DOHH2 (cell line): ENCODE measurements at regions not wholly inside any gene's neighbourhood (a gene's known extent, or its start where the extent isn't known, plus 50 kb on each side); places are given as distances from the start of the nearest gene placed in this dataset.

ENCODE experiments used
- H3F3A ChIP-seq: fragments of 200-600 bp; sonication (generic), shearing (Covaris generic); 2 replicates; pipeline ENCODE4 v1.6.0; 2016; ENCODE audit warnings: antibody characterized with exemption, mild to moderate bottlenecking; ENCODE audit not compliant: control insufficient read depth, insufficient read depth
- H3K27ac ChIP-seq: fragments of 200-600 bp; sonication (generic); 2 replicates; pipeline ENCODE4 v1.5.1; 2014; ENCODE audit warnings: low read depth, mild to moderate bottlenecking, low read length, moderate library complexity
- H3K27me3 ChIP-seq: fragments of 200-600 bp; sonication (generic); 2 replicates; pipeline ENCODE4 v1.6.1; 2014; ENCODE audit warnings: mild to moderate bottlenecking, low read length, mixed read lengths; ENCODE audit not compliant: control insufficient read depth
- H3K36me3 ChIP-seq: fragments of 200-600 bp; sonication (generic); 2 replicates; pipeline ENCODE4 v1.6.1; 2014; ENCODE audit warnings: mild to moderate bottlenecking, low read length, moderate library complexity, mixed read lengths; ENCODE audit not compliant: control insufficient read depth
- H3K4me1 ChIP-seq: fragments of 200-600 bp; sonication (generic); 2 replicates; pipeline ENCODE4 v1.6.1; 2014; ENCODE audit warnings: mild to moderate bottlenecking, low read length, mixed read lengths; ENCODE audit not compliant: control insufficient read depth
- H3K4me2 ChIP-seq: fragments of 200-600 bp; sonication (generic); 2 replicates; pipeline ENCODE4 v1.6.0; 2014; ENCODE audit warnings: mild to moderate bottlenecking, low read length, moderate library complexity
- H3K4me3 ChIP-seq: fragments of 200-600 bp; sonication (generic); 2 replicates; pipeline ENCODE4 v1.5.1; 2014; ENCODE audit warnings: mild to moderate bottlenecking, low read length, mixed read lengths
- H3K79me2 ChIP-seq: fragments of 200-600 bp; sonication (generic); 2 replicates; pipeline ENCODE4 v1.6.1; 2014; ENCODE audit warnings: mild to moderate bottlenecking, low read length, mixed read lengths; ENCODE audit not compliant: control insufficient read depth
- H3K9me2 ChIP-seq: fragments of 200-600 bp; sonication (generic); replicated peaks from 2 replicates; pipeline ENCODE4 v1.6.1; 2014; ENCODE audit warnings: mild to moderate bottlenecking, low read length, mixed read lengths; ENCODE audit not compliant: control insufficient read depth
- H3K9me3 ChIP-seq: fragments of 200-600 bp; sonication (generic); 2 replicates; pipeline ENCODE4 v1.6.1; 2014; ENCODE audit warnings: antibody characterized with exemption, low read length, mixed read lengths; ENCODE audit not compliant: control insufficient read depth, insufficient read depth
- H4K20me1 ChIP-seq: fragments of 200-600 bp; sonication (generic); 2 replicates; pipeline ENCODE4 v1.6.0; 2014; ENCODE audit warnings: low read depth, mild to moderate bottlenecking, antibody characterized with exemption, low read length, moderate library complexity; ENCODE audit not compliant: control insufficient read depth, insufficient read depth
- CTCF ChIP-seq: fragments of 200-600 bp; sonication (generic); IDR thresholded peaks from one replicate; pipeline ENCODE4 v1.5.1; 2014; ENCODE audit warnings: antibody characterized with exemption, mild to moderate bottlenecking, low read depth, low read length; ENCODE audit not compliant: poor library complexity, severe bottlenecking
- EZH2phosphoT487 ChIP-seq: fragments of 200-600 bp; sonication (generic); IDR thresholded peaks from 2 replicates; pipeline ENCODE4 v1.6.1; 2017; ENCODE audit warnings: borderline replicate concordance, mild to moderate bottlenecking, antibody characterized with exemption, low read length, moderate library complexity, mixed read lengths

- Histone ChIP-seq H3K9me2 (no peaks in the 10 kb centered on the region), H3K4me2 (no peak overlapping the region), H3K79me2 (no peaks in the 10 kb centered on the region), H4K20me1 (no peaks in the 10 kb centered on the region), H3K27ac (no peak overlapping the region), H3F3A (no peaks in the 10 kb centered on the region), H3K36me3 (no peaks in the 10 kb centered on the region), H3K4me3 (no peak overlapping the region), H3K9me3 (no peaks in the 10 kb centered on the region), H3K4me1 (no peaks in the 10 kb centered on the region), H3K27me3 (no peaks in the 10 kb centered on the region)
- TF ChIP-seq EZH2phosphoT487 (no peak), CTCF (no peak)
Measured at GRCh38 chr4:92210906-92211305, 92.9 kb upstream of the GRID2 start.

- Histone ChIP-seq H3K9me3 (no peaks in the 10 kb centered on the region), H3K27me3 (no peaks in the 10 kb centered on the region), H3K9me2 (no peaks in the 10 kb centered on the region), H3K36me3 (no peaks in the 10 kb centered on the region), H3K4me3 (no peak overlapping the region), H3K27ac (no peak overlapping the region), H3F3A (no peaks in the 10 kb centered on the region), H3K4me1 (no peaks in the 10 kb centered on the region), H4K20me1 (no peaks in the 10 kb centered on the region), H3K4me2 (no peak overlapping the region), H3K79me2 (no peaks in the 10 kb centered on the region)
- TF ChIP-seq CTCF = no peak
Measured at GRCh38 chr4:92215476-92215875, 88.3 kb upstream of the GRID2 start.

- TF ChIP-seq CTCF (no peak), EZH2phosphoT487 (no peak)
- H3K79me2 ChIP-seq = no peaks in the 10 kb centered on the region
- H3K27ac ChIP-seq = no peak overlapping the region
- H3K4me1 ChIP-seq = no peaks in the 10 kb centered on the region
- no peaks in the 10 kb centered on the region for H3K36me3 ChIP-seq
- no peaks in the 10 kb centered on the region for H3K9me3 ChIP-seq
- no peaks in the 10 kb centered on the region for H3F3A ChIP-seq
- H3K4me3 ChIP-seq = no peak overlapping the region
- H3K27me3 ChIP-seq = no peaks in the 10 kb centered on the region
- H3K4me2 ChIP-seq = no peak overlapping the region
- H4K20me1 ChIP-seq = no peaks in the 10 kb centered on the region
- no peaks in the 10 kb centered on the region for H3K9me2 ChIP-seq
Measured at GRCh38 chr4:92231511-92231910, 72.3 kb upstream of the GRID2 start.

GRCh38 chr4:92232566-92232965 lies 71.2 kb upstream of the GRID2 start:
- Histone ChIP-seq H3K27ac (no peak overlapping the region), H3K9me3 (no peaks in the 10 kb centered on the region)
- no peak for TF ChIP-seq EZH2phosphoT487
- TF ChIP-seq CTCF = no peak

More at GRCh38 chr4:92232566-92232965, 71.2 kb upstream of the GRID2 start:
- no peak overlapping the region for H3K4me3 ChIP-seq
- H3F3A ChIP-seq = no peaks in the 10 kb centered on the region
- H3K4me1 ChIP-seq = no peaks in the 10 kb centered on the region
- H3K36me3 ChIP-seq = no peaks in the 10 kb centered on the region
- H3K27me3 ChIP-seq = no peaks in the 10 kb centered on the region
- H3K4me2 ChIP-seq = no peak overlapping the region
- no peaks in the 10 kb centered on the region for H3K9me2 ChIP-seq
- no peaks in the 10 kb centered on the region for H4K20me1 ChIP-seq
- no peaks in the 10 kb centered on the region for H3K79me2 ChIP-seq
